H9 (cell line): ENCODE measurements at regions not wholly inside any gene's neighbourhood (a gene's known extent, or its start where the extent isn't known, plus 50 kb on each side); places are given as distances from the start of the nearest gene placed in this dataset.

Experiments
- DNase-seq: peaks from one replicate; pipeline ENCODE4 v3.0.0-alpha.2; 2017
- H2AFZ ChIP-seq: one replicate; pipeline ENCODE4 v1.6.1; 2013; ENCODE audit warnings: mild to moderate bottlenecking, low read length, control low read depth, moderate library complexity
- H2AK5ac ChIP-seq: 2 replicates; pipeline ENCODE4 v1.6.1; 2013; ENCODE audit warnings: low read length, control low read depth, mixed read lengths; ENCODE audit not compliant: insufficient read length
- H2BK120ac ChIP-seq: one replicate; pipeline ENCODE4 v1.6.1; 2013; ENCODE audit warnings: low read depth, mild to moderate bottlenecking, low read length, control low read depth, inconsistent platforms; ENCODE audit not compliant: poor library complexity, severe bottlenecking
- H2BK12ac ChIP-seq: 2 replicates; pipeline ENCODE4 v1.6.1; 2013; ENCODE audit warnings: low read length, control low read depth, mixed read lengths, low read depth; ENCODE audit not compliant: insufficient read length
- H2BK15ac ChIP-seq: 2 replicates; pipeline ENCODE4 v1.6.1; 2013; ENCODE audit warnings: low read depth, low read length, control low read depth
- H2BK20ac ChIP-seq: one replicate; pipeline ENCODE4 v1.6.1; 2013; ENCODE audit warnings: low read depth, mild to moderate bottlenecking, low read length, control low read depth, inconsistent platforms; ENCODE audit not compliant: poor library complexity, severe bottlenecking
- H2BK5ac ChIP-seq: 2 replicates; pipeline ENCODE4 v1.6.1; 2013; ENCODE audit warnings: low read length, control low read depth, mixed read lengths; ENCODE audit not compliant: insufficient read length
- H3K14ac ChIP-seq: 2 replicates; pipeline ENCODE4 v1.6.1; 2013; ENCODE audit warnings: low read length, control low read depth; ENCODE audit not compliant: insufficient read depth
- H3K18ac ChIP-seq: 2 replicates; pipeline ENCODE4 v1.6.1; 2013; ENCODE audit warnings: low read depth, mild to moderate bottlenecking, mixed read lengths, low read length, control low read depth; ENCODE audit not compliant: insufficient read length
- H3K23ac ChIP-seq: 2 replicates; pipeline ENCODE4 v1.6.1; 2013; ENCODE audit warnings: low read length, control low read depth, mixed read lengths, low read depth; ENCODE audit not compliant: insufficient read length
- H3K23me2 ChIP-seq: 2 replicates; pipeline ENCODE4 v1.6.1; 2013; ENCODE audit warnings: low read depth, mild to moderate bottlenecking, mixed read lengths, low read length, control low read depth; ENCODE audit not compliant: insufficient read length, poor library complexity, severe bottlenecking
- H3K27ac ChIP-seq: 2 replicates; pipeline ENCODE4 v1.5.1; 2013; ENCODE audit warnings: low read length, control low read depth, mixed read lengths, low read depth; ENCODE audit not compliant: insufficient read length
- H3K27me3 ChIP-seq: 2 replicates; pipeline ENCODE4 v1.6.1; 2013; ENCODE audit warnings: low read length, control low read depth, inconsistent platforms; ENCODE audit not compliant: insufficient read depth
- H3K4ac ChIP-seq: 2 replicates; pipeline ENCODE4 v1.6.1; 2013; ENCODE audit warnings: low read depth, mild to moderate bottlenecking, control low read depth, inconsistent platforms, low read length, moderate library complexity
- H3K4me1 ChIP-seq: 2 replicates; pipeline ENCODE4 v1.6.1; 2013; ENCODE audit warnings: low read length, control low read depth, inconsistent platforms; ENCODE audit not compliant: insufficient read depth
- H3K4me2 ChIP-seq: 2 replicates; pipeline ENCODE4 v1.6.1; 2013; ENCODE audit warnings: low read length, control low read depth, mixed read lengths; ENCODE audit not compliant: insufficient read length, insufficient read depth
- H3K56ac ChIP-seq: 2 replicates; pipeline ENCODE4 v1.6.1; 2013; ENCODE audit warnings: low read depth, mild to moderate bottlenecking, mixed read lengths, low read length, control low read depth; ENCODE audit not compliant: insufficient read length
- H3K79me1 ChIP-seq: 2 replicates; pipeline ENCODE4 v1.6.1; 2013; ENCODE audit warnings: low read depth, mild to moderate bottlenecking, moderate library complexity, low read length, control low read depth, inconsistent platforms; ENCODE audit not compliant: insufficient read depth, poor library complexity, severe bottlenecking
- H3K79me2 ChIP-seq: 2 replicates; pipeline ENCODE4 v1.6.1; 2013; ENCODE audit warnings: low read length, control low read depth, inconsistent platforms; ENCODE audit not compliant: insufficient read depth
- H3K9ac ChIP-seq: 2 replicates; pipeline ENCODE4 v1.6.1; 2013; ENCODE audit warnings: low read length, control low read depth, mixed read lengths; ENCODE audit not compliant: insufficient read length; ENCODE audit errors: extremely low read depth
- H3K9me3 ChIP-seq: one replicate; pipeline ENCODE4 v1.6.1; 2013; ENCODE audit warnings: low read depth, low read length, inconsistent platforms; ENCODE audit not compliant: control insufficient read depth
- H3T11ph ChIP-seq: one replicate; pipeline ENCODE4 v1.6.1; 2013; ENCODE audit warnings: mild to moderate bottlenecking, low read length, control low read depth, inconsistent platforms
- H4K20me1 ChIP-seq: one replicate; pipeline ENCODE4 v1.6.1; 2013; ENCODE audit not compliant: control insufficient read depth, insufficient read length, insufficient read depth
- H4K5ac ChIP-seq: 2 replicates; pipeline ENCODE4 v1.6.1; 2013; ENCODE audit warnings: low read depth, mild to moderate bottlenecking, mixed read lengths, low read length, control low read depth; ENCODE audit not compliant: insufficient read length
- H4K8ac ChIP-seq: replicated peaks from 2 replicates; pipeline ENCODE4 v1.6.1; 2013; ENCODE audit warnings: low read length, control low read depth, mixed read lengths, low read depth; ENCODE audit not compliant: insufficient read length
- H4K91ac ChIP-seq: 2 replicates; pipeline ENCODE4 v1.6.1; 2013; ENCODE audit warnings: low read depth, mild to moderate bottlenecking, moderate library complexity, mixed read lengths, low read length, control low read depth; ENCODE audit not compliant: insufficient read length
- H3K27ac Mint-ChIP-seq, 3 experiments: 2 replicates in 2 of 3; 3 replicates in 1 of 3; pipeline ENCODE4 v1.8.0; 2020 to 2021; ENCODE audit warnings: mixed read lengths in 3 of 3, mild to moderate bottlenecking in 1 of 3, moderate library complexity in 1 of 3
- H3K27me3 Mint-ChIP-seq: 2 replicates; pipeline ENCODE4 v1.8.0; 2021; ENCODE audit warnings: low read depth, mild to moderate bottlenecking, moderate library complexity, mixed read lengths
- H3K36me3 Mint-ChIP-seq, 3 experiments: 2 replicates in 2 of 3; 3 replicates in 1 of 3; pipeline ENCODE4 v1.8.0; 2020 to 2021; ENCODE audit warnings: low read depth in 3 of 3, mixed read lengths in 3 of 3; ENCODE audit not compliant: insufficient read depth in 1 of 3
- H3K4me1 Mint-ChIP-seq, 2 experiments: 2 replicates each; pipeline ENCODE4 v1.8.0; 2020; ENCODE audit warnings: mixed read lengths in 2 of 2
- H3K4me3 Mint-ChIP-seq, 2 experiments: 2 replicates in 1 of 2; 3 replicates in 1 of 2; pipeline ENCODE4 v1.8.0; 2020 to 2021; ENCODE audit warnings: mild to moderate bottlenecking in 2 of 2, mixed read lengths in 2 of 2, moderate library complexity in 1 of 2
- H3K9me3 Mint-ChIP-seq, 2 experiments: 2 replicates in 1 of 2; 3 replicates in 1 of 2; pipeline ENCODE4 v1.8.0; 2020; ENCODE audit warnings: mild to moderate bottlenecking in 2 of 2, mixed read lengths in 2 of 2, moderate library complexity in 1 of 2
- CTCF ChIP-seq: fragments of 200-600 bp; sonication (generic); conservative IDR thresholded peaks from 3 replicates; pipeline ENCODE4 v1.8.0; 2021; ENCODE audit warnings: antibody characterized with exemption, mild to moderate bottlenecking
- WGBS: extraction: QIAGEN DNeasy Blood & Tissue Kit; methylation state at CpG from one replicate; pipeline ENCODE4 v1.1.7; 2013; ENCODE audit warnings: missing lambda C conversion rate, low lambda C conversion rate, mixed read lengths; ENCODE audit not compliant: insufficient read length; ENCODE audit errors: extremely low coverage; 5-methylcytosine and 5-hydroxymethylcytosine counted together

- Histone ChIP-seq H2AFZ (no peak overlapping the region), H3K9ac (no peak overlapping the region), H2BK120ac (no peak overlapping the region), H3K27ac (no peak overlapping the region), H2BK20ac (no peak overlapping the region), H3K79me1 (no peaks in the 10 kb centered on the region), H3K4me2 (no peak overlapping the region), H3K4ac (no peak overlapping the region), H2BK15ac (no peak overlapping the region), H2BK5ac (no peak overlapping the region), H3K56ac (no peak overlapping the region), H3K18ac (no peak overlapping the region), H3K27me3 (no peaks in the 10 kb centered on the region), H3K4me1 (no peaks in the 10 kb centered on the region), H3K23ac (no peak overlapping the region), H2BK12ac (no peak overlapping the region), H3T11ph (no peak overlapping the region), H4K20me1 (no peaks in the 10 kb centered on the region), H4K91ac (no peak overlapping the region), H3K9me3 (no peaks in the 10 kb centered on the region), H2AK5ac (no peak overlapping the region), H3K79me2 (no peaks in the 10 kb centered on the region), H4K8ac (no peak overlapping the region), H3K14ac (no peak overlapping the region), H3K23me2 (no peaks in the 10 kb centered on the region), H4K5ac (no peak overlapping the region)
- Mint-ChIP-seq H3K9me3 (peaks cover 6 to 9% of the 10 kb centered on the region in 2 experiments; a peak in 2 of 5 replicates), H3K4me3 (no peak overlapping the region), H3K4me1 (peaks cover 6 to 15% of the 10 kb centered on the region in 2 experiments; a peak in 3 of 4 replicates), H3K27ac (no peak overlapping the region), H3K27me3 (no peaks in the 10 kb centered on the region; the same call in 1 of the 2 replicates), H3K36me3 (peaks cover 0 to 7% (median 0%) of the 10 kb centered on the region in 3 experiments; a peak in 1 of 7 replicates)
- no CpG with 5 or more reads among the region's 4 CpGs for WGBS
- TF ChIP-seq CTCF, result no peak
- DNase-seq, result no peak
Observed at GRCh38 chr7:148514236-148514635, 76.3 kb upstream of the C7orf33 start.
